Transverse colon (tissue), 3 donors: ENCODE measurements at regions not wholly inside any gene's neighbourhood (a gene's known extent, or its start where the extent isn't known, plus 50 kb on each side); places are given as distances from the start of the nearest gene placed in this dataset.

Experiments used
- EP300 ChIP-seq: sonication (generic); formaldehyde crosslinking; IDR thresholded peaks from one replicate; pipeline ENCODE4 v1.6.1; 2017; ENCODE audit warnings: antibody characterized with exemption, low read depth
- POLR2A ChIP-seq: fragments of 450-650 bp; IDR thresholded peaks from one replicate; pipeline ENCODE4 v1.6.1; 2016; ENCODE audit warnings: antibody characterized with exemption, mild to moderate bottlenecking, moderate library complexity
- TF ChIP-seq, protein P1 (sequence below), 5 experiments: fragments of 200-600 bp in 3 of 5; fragments of 450-650 bp in 2 of 5; sonication (generic) in 3 of 5; IDR thresholded peaks; 1 replicate in 2 of 5; 2 replicates in 3 of 5; pipeline ENCODE4 v1.5.1; 2016 to 2017; ENCODE audit warnings: antibody characterized with exemption in 5 of 5, inconsistent platforms in 3 of 5, mild to moderate bottlenecking in 2 of 5, moderate library complexity in 1 of 5

DNA sequence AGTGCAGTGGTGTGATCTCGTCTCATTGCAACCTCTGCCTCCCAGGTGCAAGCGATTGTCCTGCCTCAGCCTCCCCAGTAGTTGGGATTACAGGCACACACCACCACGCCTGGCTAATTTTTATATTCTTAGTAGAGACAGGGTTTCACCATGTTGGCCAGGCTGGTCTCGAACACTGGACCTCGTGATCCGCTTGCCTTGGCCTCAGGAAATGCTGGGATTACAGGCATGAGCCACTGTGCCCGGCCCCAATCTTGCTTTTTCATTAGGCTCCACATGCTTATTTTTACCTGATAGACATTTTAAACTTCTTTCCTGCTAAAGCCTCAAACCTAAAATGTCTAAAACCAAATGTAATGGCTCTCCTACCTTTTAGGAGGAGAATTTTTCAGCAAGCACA lies 817.0 kb upstream of the NECTIN3 start:
- TF ChIP-seq, protein P1, sequence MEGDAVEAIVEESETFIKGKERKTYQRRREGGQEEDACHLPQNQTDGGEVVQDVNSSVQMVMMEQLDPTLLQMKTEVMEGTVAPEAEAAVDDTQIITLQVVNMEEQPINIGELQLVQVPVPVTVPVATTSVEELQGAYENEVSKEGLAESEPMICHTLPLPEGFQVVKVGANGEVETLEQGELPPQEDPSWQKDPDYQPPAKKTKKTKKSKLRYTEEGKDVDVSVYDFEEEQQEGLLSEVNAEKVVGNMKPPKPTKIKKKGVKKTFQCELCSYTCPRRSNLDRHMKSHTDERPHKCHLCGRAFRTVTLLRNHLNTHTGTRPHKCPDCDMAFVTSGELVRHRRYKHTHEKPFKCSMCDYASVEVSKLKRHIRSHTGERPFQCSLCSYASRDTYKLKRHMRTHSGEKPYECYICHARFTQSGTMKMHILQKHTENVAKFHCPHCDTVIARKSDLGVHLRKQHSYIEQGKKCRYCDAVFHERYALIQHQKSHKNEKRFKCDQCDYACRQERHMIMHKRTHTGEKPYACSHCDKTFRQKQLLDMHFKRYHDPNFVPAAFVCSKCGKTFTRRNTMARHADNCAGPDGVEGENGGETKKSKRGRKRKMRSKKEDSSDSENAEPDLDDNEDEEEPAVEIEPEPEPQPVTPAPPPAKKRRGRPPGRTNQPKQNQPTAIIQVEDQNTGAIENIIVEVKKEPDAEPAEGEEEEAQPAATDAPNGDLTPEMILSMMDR (IDR thresholded peaks at IDR 0.05): no peak
- no peak for TF ChIP-seq POLR2A
- no peak for TF ChIP-seq EP300
